ENCODE measurements at regions not wholly inside any gene's neighbourhood (a gene's known extent, or its start where the extent isn't known, plus 50 kb on each side); places are given as distances from the start of the nearest gene placed in this dataset.

GRCh38 chrX:107502316-107502715, 52.9 kb downstream of the FRMPD3 start:
- DNase-seq: no peak

GRCh38 chrX:107504006-107504405, 54.6 kb downstream of the FRMPD3 start:
- DNase-seq: no peak

- no peak for DNase-seq
Measured at GRCh38 chrX:107505223-107505622, 55.8 kb downstream of the FRMPD3 start.

GRCh38 chrX:107506596-107507031, 57.2 kb downstream of the FRMPD3 start:
- no peak for DNase-seq

GRCh38 chrX:107507093-107507743, 57.8 kb downstream of the FRMPD3 start:
- no peak for DNase-seq

- no peak for DNase-seq
Measured at GRCh38 chrX:107507744-107508117, 58.3 kb downstream of the FRMPD3 start.

- DNase-seq: no peak
Measured at GRCh38 chrX:107508925-107509324, 59.5 kb downstream of the FRMPD3 start.

GRCh38 chrX:107514944-107515343, 65.5 kb downstream of the FRMPD3 start:
- no peak for DNase-seq

- DNase-seq: no peak
Measured at GRCh38 chrX:107521877-107522586, 72.6 kb downstream of the FRMPD3 start.

GRCh38 chrX:107522901-107523300, 73.4 kb downstream of the FRMPD3 start:
- DNase-seq: no peak

GRCh38 chrX:107526141-107526540, 76.7 kb downstream of the FRMPD3 start:
- no peak for DNase-seq

GRCh38 chrX:107530141-107530540, 80.7 kb downstream of the FRMPD3 start:
- no peak for DNase-seq

GRCh38 chrX:107537815-107538214, 88.4 kb downstream of the FRMPD3 start:
- peak; percentile 47 for DNase-seq

- DNase-seq: no peak
Measured at GRCh38 chrX:107541244-107541643, 87.1 kb upstream of the PRPS1 start.

- no peak for DNase-seq
Measured at GRCh38 chrX:107542040-107542439, 86.3 kb upstream of the PRPS1 start.

GRCh38 chrX:107542500-107542899, 85.8 kb upstream of the PRPS1 start:
- no peak for DNase-seq

- no peak for DNase-seq
Measured at GRCh38 chrX:107547621-107548020, 80.7 kb upstream of the PRPS1 start.

- DNase-seq: no peak
Measured at GRCh38 chrX:107548775-107549174, 79.5 kb upstream of the PRPS1 start.

- peak; percentile 46 for DNase-seq
Measured at GRCh38 chrX:107549504-107549903, 78.8 kb upstream of the PRPS1 start.

- DNase-seq: no peak
Measured at GRCh38 chrX:107551546-107551945, 76.8 kb upstream of the PRPS1 start.

GRCh38 chrX:107552930-107553329, 75.4 kb upstream of the PRPS1 start:
- DNase-seq: no peak

- DNase-seq: no peak
Measured at GRCh38 chrX:107556967-107557366, 71.3 kb upstream of the PRPS1 start.

GRCh38 chrX:107559506-107559905, 68.8 kb upstream of the PRPS1 start:
- no peak for DNase-seq

- no peak for DNase-seq
Measured at GRCh38 chrX:107560041-107560440, 68.3 kb upstream of the PRPS1 start.

- no peak for DNase-seq
Measured at GRCh38 chrX:107560980-107561379, 67.3 kb upstream of the PRPS1 start.

Measured in CD4-positive, alpha-beta T cell treated with Interleukin-17A for 1 hour (primary cell).